CD14-positive monocyte (primary cell): ENCODE measurements at regions not wholly inside any gene's neighbourhood (a gene's known extent, or its start where the extent isn't known, plus 50 kb on each side); places are given as distances from the start of the nearest gene placed in this dataset.
A peak's percentile ranks its signal among the peaks of the same experiment; 100 is the strongest.

ENCODE experiments used
- DNase-seq, 3 donors: peaks; one replicate each; pipeline ENCODE4 v3.0.0-alpha.2; 2011 to 2022
- H2AFZ ChIP-seq: 2 replicates; pipeline ENCODE4 v1.6.0; 2012; ENCODE audit warnings: mild to moderate bottlenecking, low read depth, low read length, inconsistent platforms; ENCODE audit not compliant: insufficient read depth, poor library complexity, severe bottlenecking
- H3K27ac ChIP-seq, 2 donors: 1 replicate in 1 of 2; 2 replicates in 1 of 2; pipeline ENCODE4 v1.5.1; 2012 to 2013; ENCODE audit warnings: low read length in 2 of 2, control low read depth in 1 of 2, inconsistent platforms in 1 of 2, low read depth in 1 of 2, mild to moderate bottlenecking in 1 of 2
- H3K27me3 ChIP-seq, 2 donors: one replicate each; pipeline versions ENCODE4 v1.6.0 to v1.6.1; 2011 to 2013; ENCODE audit warnings: low read length in 2 of 2; ENCODE audit not compliant: control insufficient read depth in 2 of 2, insufficient read depth in 2 of 2
- H3K36me3 ChIP-seq, 2 donors: replicated peaks in 1 of 2; 1 replicate in 1 of 2; 2 replicates in 1 of 2; pipeline versions ENCODE4 v1.5.1 to v1.6.1; 2012 to 2013; ENCODE audit warnings: low read length in 2 of 2, control low read depth in 1 of 2, inconsistent platforms in 1 of 2, mild to moderate bottlenecking in 1 of 2; ENCODE audit not compliant: insufficient read depth in 2 of 2, control insufficient read depth in 1 of 2
- H3K4me1 ChIP-seq, 2 donors: 1 replicate in 1 of 2; 2 replicates in 1 of 2; pipeline versions ENCODE4 v1.5.1 to v1.6.1; 2012 to 2013; ENCODE audit warnings: low read length in 2 of 2, control low read depth in 1 of 2, inconsistent platforms in 1 of 2, mild to moderate bottlenecking in 1 of 2, moderate library complexity in 1 of 2; ENCODE audit not compliant: insufficient read depth in 2 of 2, control insufficient read depth in 1 of 2
- H3K4me2 ChIP-seq: replicated peaks from 2 replicates; pipeline ENCODE3; 2012; ENCODE audit warnings: low read length, moderate library complexity, mild to moderate bottlenecking; ENCODE audit not compliant: poor library complexity, severe bottlenecking; ENCODE audit errors: extremely low read depth
- H3K4me3 ChIP-seq, 3 experiments: fragments of 200-600 bp in 1 of 3; sonication (generic) in 1 of 3; replicated peaks in 1 of 3; 1 replicate in 2 of 3; 2 replicates in 1 of 3; pipeline ENCODE4 v1.5.1; 2011 to 2013; ENCODE audit warnings: low read length in 3 of 3, mild to moderate bottlenecking in 3 of 3, control low read depth in 2 of 3, low read depth in 2 of 3, inconsistent platforms in 1 of 3, moderate library complexity in 1 of 3
- H3K79me2 ChIP-seq: 2 replicates; pipeline ENCODE4 v1.6.0; 2012; ENCODE audit warnings: mild to moderate bottlenecking, control low read depth, inconsistent platforms, low read length, moderate library complexity; ENCODE audit not compliant: insufficient read depth
- H3K9ac ChIP-seq: 2 replicates; pipeline ENCODE4 v1.6.0; 2017; ENCODE audit warnings: low read length, mild to moderate bottlenecking; ENCODE audit not compliant: insufficient read depth, poor library complexity, severe bottlenecking
- H3K9me3 ChIP-seq, 2 donors: replicated peaks in 1 of 2; 1 replicate in 1 of 2; 2 replicates in 1 of 2; pipeline versions ENCODE4 v1.5.1 to v1.6.1; 2012 to 2013; ENCODE audit warnings: low read length in 2 of 2, control low read depth in 1 of 2; ENCODE audit not compliant: control insufficient read depth in 1 of 2, insufficient read depth in 1 of 2
- H4K20me1 ChIP-seq: 2 replicates; pipeline ENCODE4 v1.6.0; 2012; ENCODE audit warnings: mild to moderate bottlenecking, low read length, control low read depth, moderate library complexity; ENCODE audit not compliant: insufficient read depth
- H3K27ac Mint-ChIP-seq, 7 donors: one replicate each; pipeline ENCODE4 v1.8.0; 2020; ENCODE audit warnings: mild to moderate bottlenecking in 7 of 7, mixed read lengths in 7 of 7, moderate library complexity in 6 of 7, inconsistent platforms in 2 of 7
- H3K27me3 Mint-ChIP-seq, 3 donors: one replicate each; pipeline ENCODE4 v1.8.0; 2021 to 2022; ENCODE audit warnings: low read depth in 3 of 3, mild to moderate bottlenecking in 3 of 3, mixed read lengths in 3 of 3, moderate library complexity in 3 of 3, inconsistent platforms in 1 of 3
- H3K36me3 Mint-ChIP-seq, 2 donors: one replicate each; pipeline ENCODE4 v1.8.0; 2020; ENCODE audit warnings: mixed read lengths in 2 of 2, inconsistent platforms in 1 of 2, mild to moderate bottlenecking in 1 of 2
- H3K4me1 Mint-ChIP-seq: one replicate; pipeline ENCODE4 v1.8.0; 2020; ENCODE audit warnings: mild to moderate bottlenecking, mixed read lengths
- H3K4me3 Mint-ChIP-seq, 2 donors: one replicate each; pipeline ENCODE4 v1.8.0; 2020; ENCODE audit warnings: mild to moderate bottlenecking in 2 of 2, mixed read lengths in 2 of 2, moderate library complexity in 1 of 2
- H3K9me3 Mint-ChIP-seq, 7 donors: one replicate each; pipeline ENCODE4 v1.8.0; 2020 to 2022; ENCODE audit warnings: mixed read lengths in 7 of 7, mild to moderate bottlenecking in 6 of 7, moderate library complexity in 6 of 7, inconsistent platforms in 2 of 7
- WGBS: methylation state at CpG from one replicate; pipeline ENCODE4 v1.1.5; 2013; ENCODE audit warnings: missing lambda C conversion rate; ENCODE audit not compliant: insufficient coverage; 5-methylcytosine and 5-hydroxymethylcytosine counted together
- intact Hi-C, 2 donors: fragments of 100-400 bp; cut with micrococcal nuclease; formaldehyde crosslinking; loops; one replicate each; pipeline versions ENCODE4 v1.15.0 to v1.15.1; 2023
- TF ChIP-seq, protein P1 (sequence below): fragments of 200-600 bp; IDR thresholded peaks from one replicate; pipeline ENCODE4 v1.8.0; 2022; ENCODE audit warnings: antibody characterized with exemption, mild to moderate bottlenecking

DNA sequence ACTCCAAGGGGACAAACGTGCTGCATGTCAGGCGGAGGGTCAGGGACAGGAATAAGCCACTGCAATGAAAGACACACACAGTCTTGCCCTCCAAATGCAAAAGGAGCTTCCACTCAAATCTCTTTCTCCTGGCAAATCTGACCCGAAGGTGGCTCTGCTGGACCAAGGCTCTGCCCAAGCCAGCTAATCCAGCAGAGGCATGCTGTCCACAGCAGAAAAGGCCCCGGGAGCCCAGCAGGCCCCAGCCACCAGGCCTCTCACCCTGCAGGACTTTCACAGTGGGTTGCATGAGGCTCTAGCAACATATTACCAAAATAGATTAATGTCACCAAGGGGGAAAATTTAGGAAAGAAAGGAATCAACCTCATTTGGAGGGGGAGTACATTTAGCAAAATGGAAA, 628.6 kb downstream of the BCOR start:
- Mint-ChIP-seq H3K9me3 (peaks cover 0 to 2% (median 0%) of the 10 kb centered on the region in 7 donors), H3K4me1 (peaks cover 2% of the 10 kb centered on the region), H3K4me3 (no peak overlapping the region), H3K36me3 (no peaks in the 10 kb centered on the region), H3K27ac (no peak overlapping the region), H3K27me3 (peaks cover 0 to 6% (median 1%) of the 10 kb centered on the region in 3 donors)
- Histone ChIP-seq H3K36me3 (no peaks in the 10 kb centered on the region), H3K4me3 (no peak overlapping the region), H3K27ac (no peak overlapping the region), H4K20me1 (no peaks in the 10 kb centered on the region), H3K27me3 (no peaks in the 10 kb centered on the region), H3K9me3 (no peaks in the 10 kb centered on the region), H3K4me1 (no peaks in the 10 kb centered on the region), H3K79me2 (no peaks in the 10 kb centered on the region), H2AFZ (no peak overlapping the region), H3K4me2 (no peak overlapping the region), H3K9ac (no peak overlapping the region)
- TF ChIP-seq, protein P1, sequence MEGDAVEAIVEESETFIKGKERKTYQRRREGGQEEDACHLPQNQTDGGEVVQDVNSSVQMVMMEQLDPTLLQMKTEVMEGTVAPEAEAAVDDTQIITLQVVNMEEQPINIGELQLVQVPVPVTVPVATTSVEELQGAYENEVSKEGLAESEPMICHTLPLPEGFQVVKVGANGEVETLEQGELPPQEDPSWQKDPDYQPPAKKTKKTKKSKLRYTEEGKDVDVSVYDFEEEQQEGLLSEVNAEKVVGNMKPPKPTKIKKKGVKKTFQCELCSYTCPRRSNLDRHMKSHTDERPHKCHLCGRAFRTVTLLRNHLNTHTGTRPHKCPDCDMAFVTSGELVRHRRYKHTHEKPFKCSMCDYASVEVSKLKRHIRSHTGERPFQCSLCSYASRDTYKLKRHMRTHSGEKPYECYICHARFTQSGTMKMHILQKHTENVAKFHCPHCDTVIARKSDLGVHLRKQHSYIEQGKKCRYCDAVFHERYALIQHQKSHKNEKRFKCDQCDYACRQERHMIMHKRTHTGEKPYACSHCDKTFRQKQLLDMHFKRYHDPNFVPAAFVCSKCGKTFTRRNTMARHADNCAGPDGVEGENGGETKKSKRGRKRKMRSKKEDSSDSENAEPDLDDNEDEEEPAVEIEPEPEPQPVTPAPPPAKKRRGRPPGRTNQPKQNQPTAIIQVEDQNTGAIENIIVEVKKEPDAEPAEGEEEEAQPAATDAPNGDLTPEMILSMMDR = no peak
- WGBS = no CpG with 5 or more reads among the region's 4 CpGs
- intact Hi-C loops = no loop called here
- DNase-seq = no peak

- no peak overlapping the region for H3K4me2 ChIP-seq
- no peaks in the 10 kb centered on the region for H3K9me3 ChIP-seq
- TF ChIP-seq, protein P1 = no peak
- no peak overlapping the region for H3K4me3 ChIP-seq
- H3K27ac ChIP-seq = no peak overlapping the region
- no peaks in the 10 kb centered on the region for H3K79me2 ChIP-seq
- H3K27me3 Mint-ChIP-seq = peaks cover 0 to 3% (median under 1%) of the 10 kb centered on the region in 3 donors
- peaks cover 0 to 1% of the 10 kb centered on the region in 2 donors for H3K4me1 ChIP-seq
- WGBS = 100% methylated on average over 1 of the region's 10 CpGs
- peaks cover 9% of the 10 kb centered on the region for H3K4me1 Mint-ChIP-seq
- H3K36me3 Mint-ChIP-seq = no peaks in the 10 kb centered on the region
- no peaks in the 10 kb centered on the region for H3K27me3 ChIP-seq
- no peak overlapping the region for H2AFZ ChIP-seq
- H3K9ac ChIP-seq = no peak overlapping the region
- H3K9me3 Mint-ChIP-seq = peaks cover 0 to 2% (median 0%) of the 10 kb centered on the region in 7 donors
- intact Hi-C loops = no loop called here
- no peak overlapping the region for H3K4me3 Mint-ChIP-seq
- no peaks in the 10 kb centered on the region for H3K36me3 ChIP-seq
- H4K20me1 ChIP-seq = no peaks in the 10 kb centered on the region
- no peak for DNase-seq
- peak overlapping the region in 1 of 7 donors; percentile 18 for H3K27ac Mint-ChIP-seq
Measured at GRCh38 chrX:39470588-39471407, 627.0 kb downstream of the BCOR start.
